HG03342 (cell line): ENCODE measurements at regions not wholly inside any gene's neighbourhood (a gene's known extent, or its start where the extent isn't known, plus 50 kb on each side); places are given as distances from the start of the nearest gene placed in this dataset.

Experiments
- ATAC-seq: cut with Tn5 transposase; IDR thresholded peaks from one replicate; pipeline ENCODE4 v1.9.1; 2021; ENCODE audit warnings: mild to moderate bottlenecking, moderate library complexity; ENCODE audit not compliant: unreplicated experiment

- no peak for ATAC-seq
Measured at GRCh38 chr13:57784633-57785032, 153.1 kb downstream of the PCDH17 start.

GRCh38 chr13:57787058-57787791 lies 155.7 kb downstream of the PCDH17 start:
- no peak for ATAC-seq

DNA sequence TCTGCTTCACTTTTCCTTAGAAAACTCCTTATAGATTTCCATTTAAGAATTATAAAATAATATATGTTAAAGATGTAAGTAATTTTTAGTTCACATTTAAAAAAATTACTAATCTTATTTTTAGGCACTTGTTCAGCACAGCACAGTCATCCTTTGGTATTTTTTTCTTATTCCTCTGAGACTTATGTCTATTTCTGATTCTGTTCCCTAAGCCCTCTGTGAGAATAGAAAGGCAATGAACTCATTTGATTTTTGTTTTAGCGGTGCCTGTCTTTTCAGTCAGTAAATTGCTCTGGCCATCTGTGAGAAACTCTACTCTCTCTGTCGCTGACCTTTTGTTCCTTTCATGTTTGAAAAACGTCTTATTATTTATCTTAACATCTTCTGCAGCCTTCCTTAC lies 168.1 kb downstream of the PCDH17 start:
- ATAC-seq, result no peak

- ATAC-seq, result no peak
Measured at GRCh38 chr13:57813651-57814050, 182.1 kb downstream of the PCDH17 start.

GRCh38 chr13:57815600-57815999 lies 184.1 kb downstream of the PCDH17 start:
- ATAC-seq, result no peak

DNA sequence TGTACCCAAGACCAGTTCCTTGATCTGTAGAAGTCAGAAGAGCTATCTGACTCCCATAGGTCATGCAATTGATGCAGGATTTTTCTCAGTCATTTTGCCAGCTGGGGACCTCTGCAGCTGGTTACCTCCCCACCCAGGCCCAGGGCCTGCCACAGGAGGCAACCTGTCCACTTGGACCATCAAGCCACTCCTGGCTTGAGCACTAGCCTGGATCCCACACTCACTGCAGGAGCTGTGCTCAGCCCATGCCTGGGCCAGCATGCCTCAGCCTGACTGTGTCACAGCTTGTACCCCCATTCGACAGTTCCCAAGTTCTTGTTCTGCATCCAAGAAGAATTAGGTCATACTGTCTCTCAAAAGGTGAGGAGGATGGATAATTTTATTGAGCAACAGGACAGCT lies 189.4 kb downstream of the PCDH17 start:
- no peak for ATAC-seq

DNA sequence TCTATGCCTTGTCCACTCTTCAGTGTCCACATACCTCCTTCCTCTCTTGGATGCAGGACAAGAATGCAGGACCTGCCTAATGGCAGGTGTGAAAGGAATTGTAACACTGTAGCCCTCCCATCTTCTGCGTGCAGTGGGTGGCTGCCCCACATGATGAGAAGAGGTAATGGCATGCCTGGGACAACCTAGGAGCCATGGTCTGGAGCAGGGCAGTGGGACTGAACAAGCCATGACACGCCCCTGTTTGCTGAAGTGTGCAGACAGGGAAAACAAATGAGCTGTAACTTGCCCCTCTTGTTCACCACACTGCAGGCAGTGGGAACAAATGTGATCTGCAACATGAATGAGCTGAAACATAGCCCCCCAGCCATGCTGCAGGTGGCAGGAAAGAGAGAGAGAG lies 192.2 kb downstream of the PCDH17 start:
- ATAC-seq, result no peak

- ATAC-seq, result no peak
Measured at GRCh38 chr13:57824121-57824520, 192.6 kb downstream of the PCDH17 start.

- no peak for ATAC-seq
Measured at GRCh38 chr13:57825066-57825465, 193.5 kb downstream of the PCDH17 start.

DNA sequence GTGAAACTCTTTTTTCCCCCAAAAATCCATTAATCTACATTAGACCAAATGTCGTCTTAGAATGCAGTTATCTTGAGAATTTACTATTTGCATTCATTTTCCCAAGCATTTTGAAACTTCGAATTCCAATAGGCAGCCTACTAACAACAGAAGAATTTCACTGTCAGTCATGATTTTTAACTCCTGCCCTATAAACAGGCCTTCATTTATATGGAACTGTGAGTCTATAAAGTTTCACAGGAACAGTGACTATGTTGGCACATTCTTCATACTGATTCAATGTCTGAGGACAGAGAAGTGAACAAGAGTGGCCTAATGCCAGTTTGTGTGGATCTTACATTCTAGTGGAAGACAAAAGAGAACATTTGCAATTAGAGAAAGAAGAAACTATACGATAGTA lies 198.0 kb downstream of the PCDH17 start:
- ATAC-seq, result no peak

- no peak for ATAC-seq
Measured at GRCh38 chr13:57832187-57832586, 200.6 kb downstream of the PCDH17 start.

DNA sequence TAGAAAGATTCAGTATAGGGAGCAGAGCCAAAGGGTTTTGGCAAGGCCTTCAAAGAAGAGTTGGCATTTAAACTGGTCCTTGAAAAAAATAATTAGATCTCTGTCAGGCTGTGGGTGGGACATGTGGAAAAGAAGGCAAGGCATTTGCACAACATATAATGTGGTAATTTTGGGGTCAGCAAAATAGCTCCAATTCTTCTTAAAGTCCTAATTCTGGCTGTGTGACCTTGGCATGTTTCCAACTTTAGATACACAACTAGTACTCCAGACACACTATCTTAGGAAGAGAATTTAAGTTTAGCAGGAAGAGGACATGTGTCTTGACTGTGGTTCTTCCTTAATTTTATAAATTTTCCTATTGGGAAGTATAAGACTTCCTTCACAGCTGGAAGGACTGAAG lies 206.3 kb downstream of the PCDH17 start:
- ATAC-seq, result no peak

DNA sequence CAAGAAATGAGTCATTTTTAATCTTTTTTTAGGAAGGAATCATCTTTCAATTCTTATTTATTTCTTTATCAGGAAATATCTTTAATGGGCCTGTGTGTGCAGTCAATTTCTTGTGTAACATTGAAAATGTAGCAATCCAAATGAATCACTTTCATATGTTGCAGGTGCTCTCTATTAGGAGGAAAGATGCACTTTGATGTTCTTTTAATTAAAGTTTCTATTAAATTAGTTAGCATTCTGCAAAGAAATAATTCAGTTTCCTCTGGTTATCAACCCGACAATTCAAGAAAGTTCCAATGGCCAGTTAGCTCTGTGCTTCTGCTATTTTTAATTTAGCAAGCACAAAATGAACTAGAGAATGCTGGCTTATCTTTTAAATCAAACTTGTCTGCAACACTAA lies 212.0 kb downstream of the PCDH17 start:
- ATAC-seq, result no peak

- ATAC-seq, result no peak
Measured at GRCh38 chr13:57846600-57847173, 215.1 kb downstream of the PCDH17 start.

- no peak for ATAC-seq
Measured at GRCh38 chr13:57857945-57858344, 226.4 kb downstream of the PCDH17 start.

DNA sequence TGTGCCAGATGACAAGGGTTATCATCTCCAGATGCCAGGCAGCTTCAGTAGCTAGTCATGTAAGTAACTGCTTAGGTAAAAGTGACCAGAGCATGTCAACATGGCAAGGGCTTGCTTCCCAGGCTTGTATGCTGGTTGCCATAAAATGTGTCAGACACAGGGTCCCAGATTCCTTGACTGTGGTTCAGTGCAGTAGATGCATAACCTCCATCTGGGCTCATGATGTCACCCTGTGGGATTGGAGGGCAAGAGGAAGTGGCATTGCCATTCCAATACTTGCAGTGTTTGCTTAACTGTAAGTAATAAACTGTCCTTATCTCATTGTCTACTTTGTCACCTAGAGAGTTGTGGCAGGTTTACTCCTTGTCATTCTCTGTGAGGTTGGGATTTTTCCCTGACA lies 226.8 kb downstream of the PCDH17 start:
- no peak for ATAC-seq

DNA sequence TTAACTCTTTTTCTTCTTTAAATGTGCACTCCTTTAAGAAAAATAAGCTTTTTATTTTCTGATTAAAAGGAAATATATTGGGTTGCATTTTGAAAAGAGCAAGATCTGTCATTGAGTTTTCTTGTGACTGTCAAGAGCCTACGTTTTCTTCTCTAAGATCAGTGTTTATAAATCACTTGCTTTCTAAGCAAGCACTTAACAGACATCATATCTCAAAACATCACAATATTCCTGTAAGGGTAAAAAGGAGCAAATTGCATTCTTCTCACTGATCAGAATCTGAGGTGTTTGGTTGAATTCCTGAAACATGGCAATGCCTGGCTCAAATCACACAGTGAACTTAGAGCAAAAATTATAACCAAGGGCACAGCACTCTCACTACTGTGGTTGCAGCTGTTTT lies 231.3 kb downstream of the PCDH17 start:
- ATAC-seq, result no peak

DNA sequence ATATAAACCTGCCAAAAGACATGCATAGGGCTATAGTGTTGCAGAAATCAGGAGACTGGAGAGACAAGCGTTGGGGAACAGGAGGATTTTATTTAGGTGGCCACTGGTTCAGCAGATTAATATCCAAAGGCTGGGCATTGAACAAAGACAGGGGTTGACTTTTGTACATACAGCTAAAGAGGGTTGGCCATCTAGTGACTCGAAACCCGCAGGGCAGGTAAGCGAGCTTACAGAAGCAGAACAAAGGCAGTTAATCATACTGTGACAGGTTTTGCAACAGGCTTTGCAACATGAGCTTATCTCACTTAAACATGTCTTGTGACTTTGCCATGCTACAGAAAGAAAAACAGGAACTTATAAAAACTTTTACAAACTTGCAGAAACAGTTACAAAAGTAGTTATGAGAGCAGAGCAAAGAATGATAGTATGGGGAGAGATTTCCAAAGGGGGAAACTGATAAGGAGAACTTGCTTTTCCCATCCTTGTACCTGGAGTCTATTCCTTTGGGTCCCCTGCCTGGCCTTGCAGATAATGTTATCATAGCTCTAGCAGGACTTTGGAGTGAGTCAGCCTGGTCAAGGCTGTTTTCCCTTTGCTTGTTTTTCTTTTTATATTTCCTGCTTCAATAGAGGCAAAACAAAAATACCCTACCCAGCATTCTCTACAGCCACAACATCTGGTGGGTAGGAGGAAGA lies 234.2 kb downstream of the PCDH17 start:
- no peak for ATAC-seq

DNA sequence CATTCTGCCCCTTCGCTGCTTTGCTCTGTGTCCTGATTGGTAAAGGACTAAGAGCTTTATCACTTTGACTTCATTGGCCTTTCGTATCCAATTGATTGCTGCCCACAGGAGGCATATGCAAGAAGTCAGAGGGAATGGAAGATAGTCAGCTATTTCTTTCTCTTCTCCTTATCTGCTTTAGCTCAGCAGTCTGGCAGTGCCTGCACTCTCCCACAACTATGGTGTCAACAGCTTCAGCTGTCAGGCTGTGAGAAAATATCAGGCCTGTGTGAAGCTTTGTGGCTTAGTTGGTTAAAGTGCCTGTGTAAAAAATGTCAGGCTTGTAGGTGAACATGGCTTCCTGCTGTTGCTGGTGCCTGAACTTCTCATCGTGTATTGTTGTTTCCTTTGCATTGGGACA lies 243.0 kb downstream of the PCDH17 start:
- no peak for ATAC-seq

- ATAC-seq, result no peak
Measured at GRCh38 chr13:57877601-57878000, 246.1 kb downstream of the PCDH17 start.

GRCh38 chr13:57878291-57878690 lies 246.7 kb downstream of the PCDH17 start:
- ATAC-seq, result no peak

DNA sequence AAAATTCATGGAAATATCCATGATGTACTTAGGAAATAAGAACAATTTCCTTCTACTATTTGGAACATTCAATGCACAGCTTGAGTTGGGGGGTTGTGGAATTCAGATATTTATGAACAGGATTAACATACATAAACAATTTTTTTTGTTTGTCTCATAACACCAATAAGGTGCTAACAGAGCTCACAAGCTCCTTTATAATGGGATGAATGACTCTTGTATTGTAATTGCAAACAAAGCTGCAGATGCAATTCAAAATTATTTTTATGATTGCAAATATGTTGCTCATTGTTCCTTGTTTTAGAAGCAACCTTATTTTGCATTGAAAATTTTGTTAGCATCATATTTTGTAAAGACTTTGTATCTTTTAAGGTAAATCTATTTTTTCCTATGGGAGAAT lies 265.7 kb downstream of the PCDH17 start:
- ATAC-seq, result no peak
